SHP77 treated with DMSO at 0.1 percent for 48 hours (cell line): ENCODE measurements at regions not wholly inside any gene's neighbourhood (a gene's known extent, or its start where the extent isn't known, plus 50 kb on each side); places are given as distances from the start of the nearest gene placed in this dataset.
"Not testable (repeated sequence)": the region's sequence is repeated elsewhere in the genome, so short reads cannot be mapped to it uniquely, and the experiment has no call there.

Experiments
- DNase-seq: peaks from one replicate; lab custom pipeline; 2025; lab: John Stamatoyannopoulos, UW

- not testable (repeated sequence) for DNase-seq
Measured at GRCh38 chr21:9572782-9573181, 948.6 kb upstream of the TPTE start.

- DNase-seq = not testable (repeated sequence)
Measured at GRCh38 chr21:9573528-9573927, 947.9 kb upstream of the TPTE start.

- DNase-seq = not testable (repeated sequence)
Measured at GRCh38 chr21:9579275-9579674, 942.1 kb upstream of the TPTE start.

- not testable (repeated sequence) for DNase-seq
Measured at GRCh38 chr21:9587941-9588340, 933.4 kb upstream of the TPTE start.

GRCh38 chr21:9592591-9592990 lies 928.8 kb upstream of the TPTE start:
- not testable (repeated sequence) for DNase-seq

- not testable (repeated sequence) for DNase-seq
Measured at GRCh38 chr21:9593646-9594045, 927.7 kb upstream of the TPTE start.

- DNase-seq = not testable (repeated sequence)
Measured at GRCh38 chr21:9614011-9614410, 907.4 kb upstream of the TPTE start.

- not testable (repeated sequence) for DNase-seq
Measured at GRCh38 chr21:9621121-9621793, 900.1 kb upstream of the TPTE start.

- DNase-seq = not testable (repeated sequence)
Measured at GRCh38 chr21:9628051-9628450, 893.3 kb upstream of the TPTE start.

- DNase-seq = not testable (repeated sequence)
Measured at GRCh38 chr21:9647409-9647808, 874.0 kb upstream of the TPTE start.

GRCh38 chr21:9648331-9648730 lies 873.1 kb upstream of the TPTE start:
- DNase-seq = not testable (repeated sequence)

- DNase-seq = not testable (repeated sequence)
Measured at GRCh38 chr21:9648947-9649720, 872.2 kb upstream of the TPTE start.

- DNase-seq = not testable (repeated sequence)
Measured at GRCh38 chr21:9652819-9653218, 868.6 kb upstream of the TPTE start.

GRCh38 chr21:9655221-9655620 lies 866.2 kb upstream of the TPTE start:
- not testable (repeated sequence) for DNase-seq

GRCh38 chr21:9656455-9656854 lies 864.9 kb upstream of the TPTE start:
- not testable (repeated sequence) for DNase-seq

GRCh38 chr21:9657779-9658178 lies 863.6 kb upstream of the TPTE start:
- DNase-seq = not testable (repeated sequence)

GRCh38 chr21:9659877-9660276 lies 861.5 kb upstream of the TPTE start:
- not testable (repeated sequence) for DNase-seq

GRCh38 chr21:9663914-9664729 lies 857.3 kb upstream of the TPTE start:
- DNase-seq = not testable (repeated sequence)

GRCh38 chr21:9675811-9676210 lies 845.6 kb upstream of the TPTE start:
- DNase-seq = not testable (repeated sequence)

GRCh38 chr21:9679029-9679428 lies 842.4 kb upstream of the TPTE start:
- not testable (repeated sequence) for DNase-seq

GRCh38 chr21:9688945-9689344 lies 832.4 kb upstream of the TPTE start:
- DNase-seq = not testable (repeated sequence)

GRCh38 chr21:9690981-9691380 lies 830.4 kb upstream of the TPTE start:
- DNase-seq = not testable (repeated sequence)
